ENCODE measurements at regions not wholly inside any gene's neighbourhood (a gene's known extent, or its start where the extent isn't known, plus 50 kb on each side); places are given as distances from the start of the nearest gene placed in this dataset.

DNA sequence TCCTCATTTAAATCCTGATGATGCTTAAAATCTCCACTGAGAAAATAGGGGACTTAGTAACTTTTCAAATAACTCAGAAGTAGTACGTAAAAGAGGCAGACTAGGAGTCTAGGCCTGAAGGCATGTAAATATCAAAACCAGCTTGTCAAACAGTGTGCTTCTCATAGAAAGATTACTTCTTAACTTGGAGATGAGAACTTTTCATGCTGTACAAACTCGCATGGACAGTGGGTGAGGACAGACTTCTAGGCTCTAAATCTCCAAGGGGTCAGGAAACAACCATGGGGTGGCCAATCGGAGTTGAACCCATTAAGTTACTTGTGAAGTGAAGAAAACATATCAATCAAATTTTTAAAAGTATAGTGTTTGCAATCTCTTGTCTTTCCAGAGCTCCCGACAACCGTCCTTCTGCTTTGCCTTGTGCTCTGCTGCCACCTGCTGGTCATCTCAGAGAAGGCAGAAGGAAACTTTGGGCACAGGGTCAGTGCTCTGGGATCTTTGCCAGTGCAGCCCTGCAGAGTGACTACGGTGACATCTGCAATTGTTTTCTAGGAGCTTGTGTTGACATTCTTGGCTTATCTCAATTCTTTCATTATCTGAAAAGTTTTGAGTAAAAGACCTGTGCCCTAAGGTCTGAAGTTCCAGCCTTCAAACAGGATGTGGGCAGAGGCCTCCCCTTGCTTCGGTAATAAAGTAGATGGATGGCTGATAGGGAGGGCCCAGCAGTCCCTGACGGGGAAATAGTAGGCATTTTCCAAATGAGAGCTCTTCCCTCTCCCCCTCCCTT is 105.1 kb upstream of the PDE4B start:
- DNase-seq = peak; percentile 91

DNA sequence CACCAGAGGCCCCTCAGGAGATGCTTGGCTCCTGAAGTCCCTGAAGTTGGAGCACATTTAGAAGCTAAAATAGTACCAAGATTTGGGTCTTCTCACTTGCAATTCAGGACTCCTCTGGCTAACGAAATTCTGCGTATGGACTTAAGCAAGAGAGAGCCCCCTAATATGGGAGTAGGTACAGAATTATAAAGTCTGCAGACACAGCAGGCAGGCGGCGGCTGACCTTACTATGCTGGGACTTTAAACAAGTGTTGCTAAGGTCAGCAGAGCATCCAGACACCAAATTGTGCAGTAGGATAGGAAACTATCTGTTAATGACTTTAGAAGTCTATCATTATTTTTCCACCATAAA is 104.5 kb upstream of the PDE4B start:
- no peak for DNase-seq

DNA sequence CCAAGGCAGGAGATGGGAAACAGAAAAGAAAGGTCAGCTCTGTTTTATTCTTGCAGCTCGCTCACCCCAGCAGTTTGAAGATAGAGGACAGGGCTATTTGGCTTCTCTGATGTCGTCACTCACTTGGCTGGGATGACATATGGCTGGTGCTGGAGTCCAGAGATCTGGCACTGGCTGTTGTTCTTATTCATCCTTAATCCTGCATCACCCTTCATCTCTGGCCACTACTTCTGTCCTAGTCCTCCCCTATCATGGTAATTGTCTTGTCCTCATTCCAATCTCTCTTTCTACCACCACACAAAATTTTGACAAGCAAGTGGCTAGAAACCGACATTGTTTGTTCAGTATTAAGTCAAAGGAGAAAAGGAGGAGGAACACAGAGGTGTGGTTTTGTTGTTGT is 103.8 kb upstream of the PDE4B start:
- DNase-seq = no peak

DNA sequence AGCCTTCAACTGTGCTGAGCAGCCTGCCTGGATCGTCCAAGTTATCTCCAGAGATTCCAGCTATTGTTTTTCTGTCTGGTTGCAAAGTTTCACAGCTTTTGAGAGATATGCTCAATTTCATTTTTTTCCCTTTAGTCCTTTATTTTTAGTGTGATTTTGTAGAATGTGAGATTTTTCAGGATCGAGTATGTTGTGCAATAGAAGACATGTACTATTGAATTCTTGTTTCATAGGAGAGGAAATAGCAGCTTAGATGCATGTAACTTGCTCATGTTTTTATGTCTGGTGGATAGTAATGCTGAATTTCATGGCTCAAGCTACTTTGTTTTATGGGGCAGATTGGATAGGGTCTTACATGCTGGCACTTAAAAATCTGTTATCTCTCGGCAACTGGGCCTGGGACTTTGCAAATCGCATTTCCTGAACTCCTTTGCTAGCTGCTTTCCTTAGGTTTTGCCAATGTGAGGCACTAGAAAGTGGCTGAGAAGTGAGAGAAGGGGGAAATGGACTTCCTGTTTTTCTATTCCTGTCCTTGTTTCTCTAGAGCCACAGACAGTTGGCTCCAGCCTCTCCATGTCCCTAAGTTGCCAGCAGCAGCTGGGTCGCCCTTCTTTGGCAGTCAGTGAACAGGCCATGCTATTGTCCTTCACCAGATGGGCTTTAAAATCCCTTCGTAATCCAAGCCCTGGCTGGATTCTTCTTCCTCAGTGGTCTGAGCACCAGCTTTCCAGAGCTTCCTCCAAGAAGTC is 101.4 kb upstream of the PDE4B start:
- peak; percentile 54 for DNase-seq

DNA sequence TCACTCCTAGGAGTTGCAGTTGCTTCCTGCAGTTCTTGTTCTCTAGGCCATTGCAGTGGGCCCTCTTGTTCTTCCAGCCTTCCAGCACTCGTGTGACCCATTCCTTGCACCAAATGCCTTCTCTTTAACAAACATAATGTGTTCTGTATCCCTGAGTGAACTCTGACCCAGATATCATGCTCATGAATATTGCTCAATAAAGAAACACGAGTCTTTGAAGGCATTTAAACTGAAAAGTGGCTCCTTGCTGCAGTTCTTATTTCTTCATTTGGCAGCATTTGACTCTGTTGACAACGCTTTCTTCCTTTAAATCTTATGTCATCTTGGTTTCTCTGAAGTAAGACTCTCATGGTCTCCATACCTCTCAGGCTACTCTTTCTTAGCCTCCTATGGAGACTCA is 100.7 kb upstream of the PDE4B start:
- no peak for DNase-seq

DNA sequence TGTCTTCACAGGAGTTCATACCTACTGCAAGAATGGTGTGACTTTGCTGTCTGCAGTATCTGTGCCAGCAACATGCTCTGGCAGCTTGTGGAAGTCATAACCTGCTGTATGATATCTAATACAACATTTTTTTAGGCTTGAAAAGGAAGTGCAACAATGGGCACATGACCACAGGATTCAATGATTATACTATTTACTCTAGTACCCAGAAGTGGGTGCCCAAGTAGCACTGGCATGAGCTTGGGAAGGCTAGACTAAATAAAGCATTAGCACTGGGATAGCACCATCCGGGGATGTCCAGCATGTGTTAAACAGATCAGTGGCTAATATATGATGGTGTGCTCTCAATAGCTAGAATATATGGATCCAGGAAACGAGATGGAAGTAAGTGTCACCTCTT is 98.6 kb upstream of the PDE4B start:
- DNase-seq = no peak

DNA sequence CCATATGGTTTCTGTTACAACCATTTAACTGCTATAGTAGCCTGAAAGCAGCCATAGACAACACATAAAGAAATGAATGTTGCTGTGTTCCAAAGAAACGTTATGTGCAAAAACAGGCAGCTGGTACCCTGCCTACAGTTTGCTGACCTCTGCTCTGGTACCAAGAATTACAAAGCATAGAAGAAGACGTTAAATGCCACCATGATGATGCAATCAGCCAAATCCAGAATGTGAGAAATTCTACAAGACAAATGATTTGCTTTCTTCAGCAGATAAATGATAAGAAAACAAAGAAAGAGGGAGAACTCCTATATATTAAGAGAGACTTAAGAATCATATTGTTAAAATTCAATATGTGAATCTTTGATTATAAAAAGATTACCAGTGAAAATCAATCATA is 97.8 kb upstream of the PDE4B start:
- no peak for DNase-seq

DNA sequence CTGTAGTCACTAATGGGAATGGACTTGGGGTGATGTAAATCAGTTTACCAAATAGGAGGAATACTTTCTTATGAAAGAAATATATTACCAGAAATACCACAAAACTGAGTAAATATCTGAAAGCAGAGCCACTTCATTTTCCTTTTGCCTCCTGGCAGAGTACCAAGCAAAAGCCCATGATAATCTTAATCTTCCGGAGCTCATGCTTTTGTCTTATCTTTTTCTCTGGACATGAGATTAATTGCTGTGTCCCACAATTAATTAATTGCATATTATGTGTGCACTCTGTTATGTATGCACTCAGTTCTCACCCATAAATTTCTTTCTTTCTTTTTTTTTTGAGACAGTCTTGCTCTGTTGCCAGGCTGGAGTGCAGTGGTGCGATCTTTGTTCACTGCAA is 94.1 kb upstream of the PDE4B start:
- DNase-seq = no peak

DNA sequence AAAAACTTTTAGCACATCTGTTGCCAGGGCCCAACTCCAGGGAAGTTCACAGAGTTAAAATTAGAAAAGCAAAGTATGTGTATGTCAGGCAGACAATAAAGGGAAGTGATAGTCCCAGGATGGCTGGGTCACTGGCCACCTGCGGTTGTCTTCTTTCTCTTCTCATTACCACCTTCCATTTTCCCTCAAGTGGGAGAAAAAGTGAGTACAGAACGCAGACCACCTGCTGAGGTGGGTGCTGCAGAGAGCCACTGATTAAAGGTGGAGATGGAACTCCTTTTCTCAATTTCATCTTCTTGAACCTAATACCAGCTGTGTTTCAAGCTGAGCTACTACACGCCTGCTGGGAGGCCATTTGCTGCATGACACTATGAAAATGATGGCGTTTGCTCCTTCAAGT is 88.8 kb upstream of the PDE4B start:
- no peak for DNase-seq

DNA sequence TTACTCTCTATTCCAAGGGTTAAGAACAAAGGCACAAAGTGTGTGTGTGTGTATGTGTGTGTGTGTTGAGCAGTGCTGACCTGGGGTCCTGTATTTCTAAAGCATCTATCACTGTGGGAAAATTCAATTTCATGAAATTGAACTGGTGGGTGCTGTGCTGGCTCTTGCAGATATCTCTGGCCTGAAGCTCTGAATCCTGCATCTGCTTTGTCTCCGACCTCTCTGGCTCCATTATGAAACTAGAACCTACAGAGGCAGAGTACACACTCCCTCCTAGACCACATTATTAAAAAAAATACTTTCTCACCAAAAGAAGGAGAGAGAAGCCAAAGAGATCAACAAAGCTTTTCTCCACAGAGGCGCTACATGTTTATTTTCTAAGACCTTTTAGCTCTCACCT is 88.4 kb upstream of the PDE4B start:
- no peak for DNase-seq

DNA sequence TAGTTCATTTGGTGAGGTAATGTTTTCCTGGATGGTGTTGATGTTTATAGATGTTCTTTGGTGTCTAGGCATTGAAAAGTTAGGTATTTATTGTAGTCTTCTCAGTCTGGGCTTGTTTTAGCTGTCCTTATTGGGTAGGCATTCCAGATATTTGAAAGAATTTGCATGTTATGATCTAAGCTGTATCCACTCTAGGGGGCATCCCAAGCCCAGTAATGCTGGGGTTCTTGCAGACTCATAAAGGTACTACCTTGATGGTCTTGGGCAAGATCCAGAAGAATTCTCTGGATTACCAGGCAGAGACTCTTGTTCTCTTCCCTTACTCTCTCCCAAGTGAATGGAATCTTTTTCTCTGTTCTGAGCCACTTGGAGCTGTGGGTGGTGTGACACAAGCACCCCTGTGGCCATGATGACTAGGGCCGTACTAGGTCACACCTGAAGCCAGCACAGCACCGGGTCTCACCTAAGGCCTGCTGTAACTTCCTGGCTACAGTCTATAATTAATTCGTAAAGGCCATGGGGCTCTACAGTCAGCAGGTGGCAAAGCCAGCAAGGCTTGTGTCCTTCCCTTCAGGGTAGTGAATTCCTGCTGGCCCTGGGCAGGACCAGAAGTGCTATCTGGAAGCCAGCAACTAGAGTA is 74.8 kb upstream of the PDE4B start:
- no peak for DNase-seq

DNA sequence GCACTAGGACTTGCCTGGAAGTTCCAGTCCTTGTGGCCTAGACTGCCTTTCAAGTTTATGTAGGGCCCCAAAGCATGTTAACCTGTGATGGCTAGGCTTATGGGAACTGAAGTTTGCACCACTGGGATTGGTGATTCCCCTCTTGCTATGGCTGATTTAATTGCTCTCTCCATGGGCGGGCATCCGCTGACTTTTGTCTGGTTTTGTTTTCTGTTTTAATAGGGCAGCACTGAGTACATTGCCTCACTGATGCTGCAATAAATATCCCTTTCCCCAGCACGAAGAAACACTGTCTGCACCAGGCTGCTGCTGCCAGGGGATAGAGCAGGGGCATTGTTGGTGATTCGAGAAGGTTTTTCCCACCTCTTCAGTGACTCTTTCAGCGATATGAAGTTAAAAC is 73.3 kb upstream of the PDE4B start:
- DNase-seq = no peak

DNA sequence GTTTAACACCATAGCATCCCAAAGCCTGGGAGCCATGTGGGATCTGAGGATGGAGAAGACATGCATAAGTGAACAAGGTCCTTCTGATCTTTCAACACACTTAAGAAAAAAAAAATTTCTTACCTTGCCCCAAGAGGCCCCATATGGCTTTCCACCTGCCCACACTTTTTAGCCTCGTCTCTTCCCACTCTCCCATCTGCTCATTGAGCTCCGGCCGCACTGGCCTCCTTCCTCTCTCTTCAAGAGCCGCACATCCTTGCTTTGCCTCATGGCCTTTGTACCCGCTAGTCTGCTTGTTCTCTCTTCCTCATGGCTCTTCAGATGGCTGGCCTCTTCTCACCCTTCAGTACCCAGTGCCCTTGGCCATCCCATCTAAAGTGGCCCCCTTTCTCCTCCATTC is 70.2 kb upstream of the PDE4B start:
- no peak for DNase-seq

DNA sequence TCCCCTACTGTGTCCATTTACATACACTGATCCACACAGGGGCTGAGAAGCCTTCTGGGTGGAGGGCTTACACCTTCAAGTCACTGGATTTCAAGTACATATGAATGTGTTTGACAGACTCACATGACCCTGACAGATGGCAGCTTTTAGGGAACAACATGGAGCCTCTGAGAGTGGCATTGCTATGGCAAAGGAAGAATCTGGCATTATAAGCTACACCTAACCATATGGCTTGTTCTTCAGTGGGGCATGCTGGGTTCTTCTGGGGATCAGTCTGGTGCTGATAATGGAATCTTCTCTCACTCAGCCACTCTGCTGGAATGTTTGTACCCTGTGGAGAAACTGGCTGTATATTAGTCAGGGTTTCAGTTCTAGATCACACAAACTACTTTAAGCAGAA is 68.5 kb upstream of the PDE4B start:
- DNase-seq = no peak

DNA sequence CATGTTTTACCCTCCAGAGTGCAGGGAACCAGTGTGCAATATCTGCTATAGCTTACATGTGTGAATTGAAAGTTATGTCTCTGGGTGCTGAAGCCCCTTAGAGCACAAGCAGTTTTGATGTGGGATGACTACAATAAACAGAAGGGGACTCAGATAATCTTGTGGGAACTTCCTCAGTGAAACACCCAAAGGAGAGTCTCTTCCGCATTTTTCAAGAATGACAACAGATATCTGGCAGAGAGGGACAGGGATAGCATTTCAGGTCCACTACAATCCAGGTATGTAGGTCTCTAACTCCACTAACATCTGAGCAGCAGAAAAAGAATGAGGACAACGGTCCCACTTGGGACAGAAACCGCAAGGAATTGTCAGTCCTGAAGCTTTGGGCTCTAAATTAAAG is 67.6 kb upstream of the PDE4B start:
- DNase-seq = peak; percentile 9

DNA sequence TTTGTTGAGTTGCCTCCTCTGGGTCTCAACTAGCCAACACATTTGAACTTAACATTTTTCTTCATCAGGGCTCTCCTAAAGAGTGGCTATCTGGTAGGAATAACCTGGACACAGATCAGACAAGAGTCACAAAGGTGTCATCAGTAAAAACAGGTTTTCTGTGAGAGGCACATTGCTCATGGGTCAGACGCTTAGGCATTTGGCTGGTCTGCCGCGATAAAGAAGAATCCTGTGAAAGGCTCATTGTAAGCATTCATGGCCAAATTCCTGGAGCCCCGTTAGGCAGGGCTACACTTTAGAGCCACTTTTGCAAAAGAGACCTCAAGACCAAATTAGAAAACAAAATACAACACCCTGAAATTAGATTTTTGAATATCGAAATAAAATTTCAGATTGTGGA is 64.2 kb upstream of the PDE4B start:
- DNase-seq = no peak

DNA sequence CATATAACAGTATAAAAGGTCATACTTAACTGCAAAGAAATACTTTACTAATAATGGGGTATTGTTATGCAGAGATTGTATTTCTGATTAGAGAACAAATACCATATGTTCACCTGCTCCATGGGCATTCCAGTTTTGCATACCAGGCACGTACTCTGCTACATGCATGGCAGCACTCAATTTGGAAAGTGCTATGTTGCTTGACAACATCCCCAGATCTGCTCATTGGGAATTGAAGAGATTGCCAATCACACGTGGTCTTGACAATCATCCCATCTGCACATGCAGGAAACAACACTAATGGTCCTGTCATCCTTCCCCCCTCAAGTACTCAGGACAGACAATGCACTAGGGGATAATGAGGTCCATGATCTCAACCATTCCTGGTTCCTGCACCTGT is 63.4 kb upstream of the PDE4B start:
- DNase-seq = no peak

DNA sequence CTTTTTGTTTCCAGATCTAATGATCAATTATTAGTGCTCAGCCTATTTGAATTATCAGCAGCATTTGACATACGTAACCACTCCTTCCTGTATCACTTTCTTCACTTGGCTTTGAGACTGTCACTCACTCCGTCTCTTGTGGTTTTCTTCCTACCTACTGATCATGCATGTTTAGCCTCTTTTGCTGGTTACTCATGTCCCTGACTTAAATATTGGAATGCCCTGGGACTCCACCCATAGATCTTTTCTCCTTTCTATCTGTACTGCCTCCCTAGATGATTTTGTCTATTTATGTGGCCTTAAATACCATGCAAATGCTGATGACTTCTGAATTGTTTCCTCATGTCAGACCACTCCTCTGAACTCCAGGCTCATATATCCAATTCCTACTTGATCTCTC is 57.7 kb upstream of the PDE4B start:
- no peak for DNase-seq

DNA sequence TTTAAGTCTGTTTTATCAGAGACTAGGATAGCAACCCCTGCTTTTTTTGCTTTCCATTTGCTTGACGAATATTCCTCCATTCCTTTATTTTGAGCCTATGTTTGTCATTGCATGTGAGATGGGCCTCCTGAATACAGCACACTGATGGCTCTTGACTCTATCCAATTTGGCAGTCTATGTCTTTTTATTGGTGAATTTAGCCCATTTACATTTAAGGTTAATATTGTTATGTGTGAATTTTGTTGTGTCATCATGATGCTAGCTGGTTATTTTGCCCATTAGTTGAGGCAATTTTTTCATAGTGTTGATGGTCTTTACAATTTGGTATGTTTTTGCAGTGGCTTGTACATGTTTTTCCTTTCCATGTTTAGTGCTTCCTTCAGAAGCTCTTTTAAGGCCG is 50.7 kb upstream of the PDE4B start:
- DNase-seq = no peak
